ENCODE measurements at regions not wholly inside any gene's neighbourhood (a gene's known extent, or its start where the extent isn't known, plus 50 kb on each side); places are given as distances from the start of the nearest gene placed in this dataset.

- Histone ChIP-seq H3K4me1 (ENCODE audit: insufficient read depth, low read length, poor library complexity, severe bottlenecking) (no peaks in the 10 kb centered on the region), H3K27ac (ENCODE audit: low read depth, low read length, poor library complexity, severe bottlenecking) (no peak overlapping the region), H3K4me3 (ENCODE audit: low read depth, low read length, poor library complexity, severe bottlenecking) (no peak overlapping the region), H3K36me3 (ENCODE audit: insufficient read depth, low read length, poor library complexity, severe bottlenecking) (no peaks in the 10 kb centered on the region), H3K9me3 (ENCODE audit: low read depth, low read length, poor library complexity, severe bottlenecking) (peaks cover 7% of the 10 kb centered on the region), H3K27me3 (replicated peaks; ENCODE audit: insufficient read depth, low read depth, low read length, poor library complexity) (no peaks in the 10 kb centered on the region)
- ChIA-PET CTCF (no interaction called here), POLR2A (ENCODE audit: low non-redundant PET) (no interaction called here)
- no peak for TF ChIP-seq EZH2 (IDR thresholded peaks at IDR 0.05; ENCODE audit: borderline replicate concordance, low read depth, low read length, poor library complexity, severe bottlenecking)
- TF ChIP-seq, protein P1, sequence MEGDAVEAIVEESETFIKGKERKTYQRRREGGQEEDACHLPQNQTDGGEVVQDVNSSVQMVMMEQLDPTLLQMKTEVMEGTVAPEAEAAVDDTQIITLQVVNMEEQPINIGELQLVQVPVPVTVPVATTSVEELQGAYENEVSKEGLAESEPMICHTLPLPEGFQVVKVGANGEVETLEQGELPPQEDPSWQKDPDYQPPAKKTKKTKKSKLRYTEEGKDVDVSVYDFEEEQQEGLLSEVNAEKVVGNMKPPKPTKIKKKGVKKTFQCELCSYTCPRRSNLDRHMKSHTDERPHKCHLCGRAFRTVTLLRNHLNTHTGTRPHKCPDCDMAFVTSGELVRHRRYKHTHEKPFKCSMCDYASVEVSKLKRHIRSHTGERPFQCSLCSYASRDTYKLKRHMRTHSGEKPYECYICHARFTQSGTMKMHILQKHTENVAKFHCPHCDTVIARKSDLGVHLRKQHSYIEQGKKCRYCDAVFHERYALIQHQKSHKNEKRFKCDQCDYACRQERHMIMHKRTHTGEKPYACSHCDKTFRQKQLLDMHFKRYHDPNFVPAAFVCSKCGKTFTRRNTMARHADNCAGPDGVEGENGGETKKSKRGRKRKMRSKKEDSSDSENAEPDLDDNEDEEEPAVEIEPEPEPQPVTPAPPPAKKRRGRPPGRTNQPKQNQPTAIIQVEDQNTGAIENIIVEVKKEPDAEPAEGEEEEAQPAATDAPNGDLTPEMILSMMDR (conservative IDR thresholded peaks at IDR 0.05; ENCODE audit: low read depth, low read length) = no peak
- intact Hi-C loops (cut with micrococcal nuclease; ENCODE audit: unreplicated experiment) = no loop called here
- no TSS peak for BruUV-seq (replicated peaks)
- no peak for DNase-seq (ENCODE audit: low spot score)
These were observed 136.8 kb downstream of the UQCRFS1 start for GRCh38 chr19:29076161-29076560.

- CTCF ChIA-PET = no interaction called here
- no peak for TF ChIP-seq EZH2 (IDR thresholded peaks at IDR 0.05; ENCODE audit: borderline replicate concordance, low read depth, low read length, poor library complexity, severe bottlenecking)
- TF ChIP-seq, protein P1 (conservative IDR thresholded peaks at IDR 0.05; ENCODE audit: low read depth, low read length) = no peak
These were observed 137.8 kb downstream of the UQCRFS1 start for GRCh38 chr19:29075149-29075548.

DNA sequence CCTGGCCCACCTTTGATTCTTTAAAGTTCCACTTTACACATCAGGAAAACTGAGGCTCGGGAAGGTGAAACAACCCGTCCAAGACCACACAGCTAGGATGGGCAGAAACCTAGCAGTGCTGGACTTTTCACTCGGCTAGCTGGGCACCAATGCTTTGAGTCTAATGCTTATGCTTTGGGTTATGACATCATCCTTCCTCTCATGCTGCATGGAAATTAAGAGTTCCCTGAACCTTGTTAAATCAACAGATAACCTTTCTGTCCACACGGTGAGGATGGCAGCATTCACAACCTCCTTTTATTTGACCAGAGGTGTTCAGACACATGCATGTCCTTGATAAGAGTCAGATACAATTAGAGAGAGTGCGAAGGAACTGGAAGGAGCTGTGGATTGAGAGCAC, 138.4 kb downstream of the UQCRFS1 start:
- Histone ChIP-seq H3K36me3 (ENCODE audit: insufficient read depth, low read length, poor library complexity, severe bottlenecking) (no peaks in the 10 kb centered on the region), H3K27ac (ENCODE audit: low read depth, low read length, poor library complexity, severe bottlenecking) (no peak overlapping the region), H3K9me3 (ENCODE audit: low read depth, low read length, poor library complexity, severe bottlenecking) (peaks cover 7% of the 10 kb centered on the region), H3K4me3 (ENCODE audit: low read depth, low read length, poor library complexity, severe bottlenecking) (no peak overlapping the region), H3K4me1 (ENCODE audit: insufficient read depth, low read length, poor library complexity, severe bottlenecking) (no peaks in the 10 kb centered on the region), H3K27me3 (replicated peaks; ENCODE audit: insufficient read depth, low read depth, low read length, poor library complexity) (no peaks in the 10 kb centered on the region)
- ChIA-PET POLR2A (ENCODE audit: low non-redundant PET) (no interaction called here), CTCF (no interaction called here)
- intact Hi-C loops (cut with micrococcal nuclease; ENCODE audit: unreplicated experiment) = no loop called here
- BruUV-seq (replicated peaks) = no TSS peak
- no peak for DNase-seq (ENCODE audit: low spot score)
- TF ChIP-seq, protein P1 (conservative IDR thresholded peaks at IDR 0.05; ENCODE audit: low read depth, low read length) = no peak
- no peak for TF ChIP-seq EZH2 (IDR thresholded peaks at IDR 0.05; ENCODE audit: borderline replicate concordance, low read depth, low read length, poor library complexity, severe bottlenecking)

More at GRCh38 chr19:29075149-29075548, 137.8 kb downstream of the UQCRFS1 start:
- H3K4me3 ChIP-seq (ENCODE audit: low read depth, low read length, poor library complexity, severe bottlenecking) = no peak overlapping the region
- no peak for DNase-seq (ENCODE audit: low spot score)
- POLR2A ChIA-PET (ENCODE audit: low non-redundant PET) = no interaction called here
- no peak overlapping the region for H3K27ac ChIP-seq (ENCODE audit: low read depth, low read length, poor library complexity, severe bottlenecking)
- H3K27me3 ChIP-seq (replicated peaks; ENCODE audit: insufficient read depth, low read depth, low read length, poor library complexity) = no peaks in the 10 kb centered on the region
- intact Hi-C loops (cut with micrococcal nuclease; ENCODE audit: unreplicated experiment) = no loop called here
- BruUV-seq (replicated peaks) = no TSS peak
- no peaks in the 10 kb centered on the region for H3K4me1 ChIP-seq (ENCODE audit: insufficient read depth, low read length, poor library complexity, severe bottlenecking)
- peaks cover 7% of the 10 kb centered on the region for H3K9me3 ChIP-seq (ENCODE audit: low read depth, low read length, poor library complexity, severe bottlenecking)
- H3K36me3 ChIP-seq (ENCODE audit: insufficient read depth, low read length, poor library complexity, severe bottlenecking) = no peaks in the 10 kb centered on the region
